ENCODE measurements at regions not wholly inside any gene's neighbourhood (a gene's known extent, or its start where the extent isn't known, plus 50 kb on each side); places are given as distances from the start of the nearest gene placed in this dataset.

DNA sequence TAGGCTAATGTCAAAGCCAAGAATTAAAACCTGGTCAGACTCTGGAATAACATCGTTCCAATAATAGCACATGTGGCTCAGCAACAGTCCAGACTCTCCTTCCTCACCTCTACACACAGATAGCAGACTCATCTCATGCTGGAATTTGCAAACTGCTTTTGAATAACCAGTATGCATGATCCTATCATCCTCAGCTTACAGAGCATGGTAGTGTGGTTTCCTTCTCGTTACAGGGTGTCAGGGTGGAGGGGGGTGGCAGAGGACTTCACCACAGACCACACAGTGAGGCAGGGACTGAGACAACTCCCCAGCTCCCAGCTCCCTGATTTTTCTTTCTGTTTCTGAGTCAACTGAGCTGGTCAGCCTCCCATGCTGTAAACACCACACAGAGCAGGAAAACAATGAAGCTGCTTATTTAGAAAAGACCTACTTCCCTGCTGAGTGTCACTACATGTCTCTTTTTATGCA lies 101.6 kb downstream of the RPL22L1 start (continued):
- TF ChIP-seq, protein P1, sequence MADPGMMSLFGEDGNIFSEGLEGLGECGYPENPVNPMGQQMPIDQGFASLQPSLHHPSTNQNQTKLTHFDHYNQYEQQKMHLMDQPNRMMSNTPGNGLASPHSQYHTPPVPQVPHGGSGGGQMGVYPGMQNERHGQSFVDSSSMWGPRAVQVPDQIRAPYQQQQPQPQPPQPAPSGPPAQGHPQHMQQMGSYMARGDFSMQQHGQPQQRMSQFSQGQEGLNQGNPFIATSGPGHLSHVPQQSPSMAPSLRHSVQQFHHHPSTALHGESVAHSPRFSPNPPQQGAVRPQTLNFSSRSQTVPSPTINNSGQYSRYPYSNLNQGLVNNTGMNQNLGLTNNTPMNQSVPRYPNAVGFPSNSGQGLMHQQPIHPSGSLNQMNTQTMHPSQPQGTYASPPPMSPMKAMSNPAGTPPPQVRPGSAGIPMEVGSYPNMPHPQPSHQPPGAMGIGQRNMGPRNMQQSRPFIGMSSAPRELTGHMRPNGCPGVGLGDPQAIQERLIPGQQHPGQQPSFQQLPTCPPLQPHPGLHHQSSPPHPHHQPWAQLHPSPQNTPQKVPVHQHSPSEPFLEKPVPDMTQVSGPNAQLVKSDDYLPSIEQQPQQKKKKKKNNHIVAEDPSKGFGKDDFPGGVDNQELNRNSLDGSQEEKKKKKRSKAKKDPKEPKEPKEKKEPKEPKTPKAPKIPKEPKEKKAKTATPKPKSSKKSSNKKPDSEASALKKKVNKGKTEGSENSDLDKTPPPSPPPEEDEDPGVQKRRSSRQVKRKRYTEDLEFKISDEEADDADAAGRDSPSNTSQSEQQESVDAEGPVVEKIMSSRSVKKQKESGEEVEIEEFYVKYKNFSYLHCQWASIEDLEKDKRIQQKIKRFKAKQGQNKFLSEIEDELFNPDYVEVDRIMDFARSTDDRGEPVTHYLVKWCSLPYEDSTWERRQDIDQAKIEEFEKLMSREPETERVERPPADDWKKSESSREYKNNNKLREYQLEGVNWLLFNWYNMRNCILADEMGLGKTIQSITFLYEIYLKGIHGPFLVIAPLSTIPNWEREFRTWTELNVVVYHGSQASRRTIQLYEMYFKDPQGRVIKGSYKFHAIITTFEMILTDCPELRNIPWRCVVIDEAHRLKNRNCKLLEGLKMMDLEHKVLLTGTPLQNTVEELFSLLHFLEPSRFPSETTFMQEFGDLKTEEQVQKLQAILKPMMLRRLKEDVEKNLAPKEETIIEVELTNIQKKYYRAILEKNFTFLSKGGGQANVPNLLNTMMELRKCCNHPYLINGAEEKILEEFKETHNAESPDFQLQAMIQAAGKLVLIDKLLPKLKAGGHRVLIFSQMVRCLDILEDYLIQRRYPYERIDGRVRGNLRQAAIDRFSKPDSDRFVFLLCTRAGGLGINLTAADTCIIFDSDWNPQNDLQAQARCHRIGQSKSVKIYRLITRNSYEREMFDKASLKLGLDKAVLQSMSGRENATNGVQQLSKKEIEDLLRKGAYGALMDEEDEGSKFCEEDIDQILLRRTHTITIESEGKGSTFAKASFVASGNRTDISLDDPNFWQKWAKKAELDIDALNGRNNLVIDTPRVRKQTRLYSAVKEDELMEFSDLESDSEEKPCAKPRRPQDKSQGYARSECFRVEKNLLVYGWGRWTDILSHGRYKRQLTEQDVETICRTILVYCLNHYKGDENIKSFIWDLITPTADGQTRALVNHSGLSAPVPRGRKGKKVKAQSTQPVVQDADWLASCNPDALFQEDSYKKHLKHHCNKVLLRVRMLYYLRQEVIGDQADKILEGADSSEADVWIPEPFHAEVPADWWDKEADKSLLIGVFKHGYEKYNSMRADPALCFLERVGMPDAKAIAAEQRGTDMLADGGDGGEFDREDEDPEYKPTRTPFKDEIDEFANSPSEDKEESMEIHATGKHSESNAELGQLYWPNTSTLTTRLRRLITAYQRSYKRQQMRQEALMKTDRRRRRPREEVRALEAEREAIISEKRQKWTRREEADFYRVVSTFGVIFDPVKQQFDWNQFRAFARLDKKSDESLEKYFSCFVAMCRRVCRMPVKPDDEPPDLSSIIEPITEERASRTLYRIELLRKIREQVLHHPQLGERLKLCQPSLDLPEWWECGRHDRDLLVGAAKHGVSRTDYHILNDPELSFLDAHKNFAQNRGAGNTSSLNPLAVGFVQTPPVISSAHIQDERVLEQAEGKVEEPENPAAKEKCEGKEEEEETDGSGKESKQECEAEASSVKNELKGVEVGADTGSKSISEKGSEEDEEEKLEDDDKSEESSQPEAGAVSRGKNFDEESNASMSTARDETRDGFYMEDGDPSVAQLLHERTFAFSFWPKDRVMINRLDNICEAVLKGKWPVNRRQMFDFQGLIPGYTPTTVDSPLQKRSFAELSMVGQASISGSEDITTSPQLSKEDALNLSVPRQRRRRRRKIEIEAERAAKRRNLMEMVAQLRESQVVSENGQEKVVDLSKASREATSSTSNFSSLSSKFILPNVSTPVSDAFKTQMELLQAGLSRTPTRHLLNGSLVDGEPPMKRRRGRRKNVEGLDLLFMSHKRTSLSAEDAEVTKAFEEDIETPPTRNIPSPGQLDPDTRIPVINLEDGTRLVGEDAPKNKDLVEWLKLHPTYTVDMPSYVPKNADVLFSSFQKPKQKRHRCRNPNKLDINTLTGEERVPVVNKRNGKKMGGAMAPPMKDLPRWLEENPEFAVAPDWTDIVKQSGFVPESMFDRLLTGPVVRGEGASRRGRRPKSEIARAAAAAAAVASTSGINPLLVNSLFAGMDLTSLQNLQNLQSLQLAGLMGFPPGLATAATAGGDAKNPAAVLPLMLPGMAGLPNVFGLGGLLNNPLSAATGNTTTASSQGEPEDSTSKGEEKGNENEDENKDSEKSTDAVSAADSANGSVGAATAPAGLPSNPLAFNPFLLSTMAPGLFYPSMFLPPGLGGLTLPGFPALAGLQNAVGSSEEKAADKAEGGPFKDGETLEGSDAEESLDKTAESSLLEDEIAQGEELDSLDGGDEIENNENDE (IDR thresholded peaks at IDR 0.05; ENCODE audit: insufficient replicate concordance, low read length): no peak
- TF ChIP-seq FOSL1 (IDR thresholded peaks at IDR 0.05; ENCODE audit: insufficient read depth, low read depth, low read length) (no peak), KDM1A (IDR thresholded peaks at IDR 0.05; ENCODE audit: borderline replicate concordance, low read length) (no peak), MAFK (IDR thresholded peaks at IDR 0.05; ENCODE audit: low read depth, low read length) (no peak), BCL11A (IDR thresholded peaks at IDR 0.05; ENCODE audit: low read depth in 2 of 2, low read length in 2 of 2) (no peak)
